Head of caudate nucleus (tissue), 42 donors: ENCODE measurements at regions not wholly inside any gene's neighbourhood (a gene's known extent, or its start where the extent isn't known, plus 50 kb on each side); places are given as distances from the start of the nearest gene placed in this dataset.

ENCODE experiments used
- DNase-seq, 42 donors: peaks; one replicate each; pipeline versions ENCODE4 v3.0.0 to v3.0.0-alpha.2; 2020 to 2021; ENCODE audit warnings: mixed read lengths in 7 of 42
- intact Hi-C: fragments of 100-400 bp; cut with DNase I; formaldehyde crosslinking; loops from one replicate; pipeline ENCODE4 v1.15.0; 2022

- no peak for DNase-seq
- intact Hi-C loops: no loop called here
Observed at GRCh38 chr13:21757763-21758162, 86.9 kb downstream of the FGF9 start.

GRCh38 chr13:21758441-21758840 is 87.6 kb downstream of the FGF9 start:
- intact Hi-C loops: no loop called here
- no peak for DNase-seq

GRCh38 chr13:21759463-21759862 is 88.6 kb downstream of the FGF9 start:
- intact Hi-C loops: no loop called here
- no peak for DNase-seq

- no peak for DNase-seq
- intact Hi-C loops: no loop called here
Observed at GRCh38 chr13:21759911-21760310, 89.0 kb downstream of the FGF9 start.

- intact Hi-C loops: no loop called here
- no peak for DNase-seq
Observed at GRCh38 chr13:21761770-21762169, 90.9 kb downstream of the FGF9 start.

GRCh38 chr13:21762512-21762911 is 91.6 kb downstream of the FGF9 start:
- intact Hi-C loops: no loop called here
- no peak for DNase-seq

- DNase-seq: no peak
- intact Hi-C loops: no loop called here
Observed at GRCh38 chr13:21767032-21767431, 96.2 kb downstream of the FGF9 start.

- no peak for DNase-seq
- intact Hi-C loops: no loop called here
Observed at GRCh38 chr13:21771075-21771474, 100.2 kb downstream of the FGF9 start.

- intact Hi-C loops: no loop called here
- no peak for DNase-seq
Observed at GRCh38 chr13:21777166-21777565, 106.3 kb downstream of the FGF9 start.

- no peak for DNase-seq
- intact Hi-C loops: no loop called here
Observed at GRCh38 chr13:21777813-21778212, 106.9 kb downstream of the FGF9 start.

- DNase-seq: no peak
- intact Hi-C loops: no loop called here
Observed at GRCh38 chr13:21782736-21783135, 111.9 kb downstream of the FGF9 start.

GRCh38 chr13:21785990-21786389 is 115.1 kb downstream of the FGF9 start:
- intact Hi-C loops: no loop called here
- DNase-seq: no peak

GRCh38 chr13:21796066-21796465 is 125.2 kb downstream of the FGF9 start:
- intact Hi-C loops: no loop called here
- DNase-seq: no peak

GRCh38 chr13:21796775-21797514 is 126.1 kb downstream of the FGF9 start:
- intact Hi-C loops: no loop called here
- DNase-seq: no peak

- no peak for DNase-seq
- intact Hi-C loops: no loop called here
Observed at GRCh38 chr13:21797736-21798135, 126.9 kb downstream of the FGF9 start.

GRCh38 chr13:21798181-21798580 is 127.3 kb downstream of the FGF9 start:
- DNase-seq: no peak
- intact Hi-C loops: no loop called here

- intact Hi-C loops: no loop called here
- no peak for DNase-seq
Observed at GRCh38 chr13:21799671-21800070, 128.8 kb downstream of the FGF9 start.

GRCh38 chr13:21800837-21801616 is 130.2 kb downstream of the FGF9 start:
- intact Hi-C loops: no loop called here
- DNase-seq: no peak

- no peak for DNase-seq
- intact Hi-C loops: no loop called here
Observed at GRCh38 chr13:21805733-21806132, 134.9 kb downstream of the FGF9 start.

- intact Hi-C loops: no loop called here
- no peak for DNase-seq
Observed at GRCh38 chr13:21812192-21812626, 141.3 kb downstream of the FGF9 start.

- intact Hi-C loops: no loop called here
- no peak for DNase-seq
Observed at GRCh38 chr13:21813110-21813509, 142.2 kb downstream of the FGF9 start.
